Endothelial cell of umbilical vein (primary cell): ENCODE measurements at regions not wholly inside any gene's neighbourhood (a gene's known extent, or its start where the extent isn't known, plus 50 kb on each side); places are given as distances from the start of the nearest gene placed in this dataset.

Experiments used
- BruUV-seq: library from RNA; stranded (reverse); fragments of 400-500 nt; replicated peaks from 2 replicates; lab custom pipeline; 2021; lab: Mats Ljungman, UMichigan
- CTCF ChIA-PET: fragments of 300-600, 350-600 bp; sonication (Branson Sonifier 250); formaldehyde crosslinking; loops from one replicate; lab custom pipeline; 2021; ENCODE audit warnings: antibody characterized with exemption, inconsistent platforms; lab: Charles Lee
- POLR2A ChIA-PET: fragments of 300-600, 350-600 bp; sonication (Branson Sonifier 250); formaldehyde crosslinking; loops from one replicate; lab custom pipeline; 2021; ENCODE audit warnings: antibody characterized with exemption, inconsistent platforms; lab: Charles Lee
- DNase-seq: peaks from one replicate; pipeline ENCODE4 v3.0.0-alpha.2; 2011; ENCODE audit warnings: low read depth, low spot score
- FAIRE-seq: peaks from 2 replicates; lab custom pipeline; 2011; peaks lifted over from hg19 to GRCh38; lab: Jason Lieb, UNC
- H2AFZ ChIP-seq: 2 replicates; pipeline ENCODE4 v1.6.0; 2012; ENCODE audit warnings: low read depth, low read length, control low read depth, inconsistent platforms
- H3K27ac ChIP-seq: 2 replicates; pipeline ENCODE4 v1.5.1; 2011; ENCODE audit warnings: low read depth, mild to moderate bottlenecking, control low read depth, low read length, moderate library complexity; ENCODE audit not compliant: insufficient read depth
- H3K27me3 ChIP-seq, 2 experiments: 2 replicates each; pipeline versions ENCODE4 v1.6.0 to v1.6.1; 2011; ENCODE audit warnings: low read length in 2 of 2, mixed read lengths in 1 of 2; ENCODE audit not compliant: control insufficient read depth in 2 of 2, insufficient read depth in 2 of 2
- H3K36me3 ChIP-seq, 2 experiments: 2 replicates in 1 of 2; 3 replicates in 1 of 2; pipeline ENCODE4 v1.5.1; 2011; ENCODE audit warnings: low read length in 2 of 2, mild to moderate bottlenecking in 1 of 2, moderate library complexity in 1 of 2; ENCODE audit not compliant: control insufficient read depth in 2 of 2, insufficient read depth in 2 of 2; ENCODE audit errors: extremely low read depth in 1 of 2
- H3K4me1 ChIP-seq: 3 replicates; pipeline ENCODE4 v1.5.1; 2011; ENCODE audit warnings: mild to moderate bottlenecking, low read length; ENCODE audit not compliant: control insufficient read depth, insufficient read depth; ENCODE audit errors: extremely low read depth
- H3K4me2 ChIP-seq: 2 replicates; pipeline ENCODE4 v1.6.1; 2011; ENCODE audit warnings: low read length, control low read depth, mixed read lengths; ENCODE audit not compliant: insufficient read depth
- H3K4me3 ChIP-seq, 3 experiments: fragments of 200-600 bp in 1 of 3; sonication (generic), shearing (Covaris generic) in 1 of 3; replicated peaks in 1 of 3; 2 replicates each; pipeline ENCODE4 v1.5.1; 2011 to 2016; ENCODE audit warnings: control low read depth in 3 of 3, low read length in 3 of 3, mild to moderate bottlenecking in 2 of 3, inconsistent platforms in 1 of 3, low read depth in 1 of 3, moderate library complexity in 1 of 3; ENCODE audit not compliant: insufficient read depth in 1 of 3
- H3K79me2 ChIP-seq: 2 replicates; pipeline ENCODE4 v1.6.0; 2012; ENCODE audit warnings: low read length, inconsistent platforms; ENCODE audit not compliant: control insufficient read depth, insufficient read depth
- H3K9ac ChIP-seq: replicated peaks from 2 replicates; pipeline ENCODE3; 2011; ENCODE audit warnings: low read length, control low read depth; ENCODE audit not compliant: insufficient read depth; ENCODE audit errors: extremely low read depth
- H3K9me1 ChIP-seq: replicated peaks from 3 replicates; pipeline ENCODE4 v1.6.0; 2011; ENCODE audit warnings: mild to moderate bottlenecking, low read length; ENCODE audit not compliant: control insufficient read depth, insufficient read depth; ENCODE audit errors: extremely low read depth
- H3K9me3 ChIP-seq: replicated peaks from 2 replicates; pipeline ENCODE4 v1.5.1; 2012; ENCODE audit warnings: low read length, inconsistent platforms; ENCODE audit not compliant: control insufficient read depth, insufficient read depth
- H4K20me1 ChIP-seq: replicated peaks from 2 replicates; pipeline ENCODE3; 2011; ENCODE audit warnings: mild to moderate bottlenecking, low read length; ENCODE audit not compliant: control insufficient read depth, insufficient read depth; ENCODE audit errors: extremely low read depth
- EZH2 ChIP-seq: IDR thresholded peaks from 2 replicates; pipeline ENCODE4 v1.6.1; 2012; ENCODE audit warnings: borderline replicate concordance, low read depth, mild to moderate bottlenecking, moderate library complexity, low read length, inconsistent platforms; ENCODE audit not compliant: severe bottlenecking
- FOS ChIP-seq: IDR thresholded peaks from 2 replicates; pipeline ENCODE4 v1.6.1; 2011; ENCODE audit warnings: mild to moderate bottlenecking, low read length, moderate library complexity, borderline replicate concordance; ENCODE audit not compliant: insufficient read depth
- JUN ChIP-seq: IDR thresholded peaks from 2 replicates; pipeline ENCODE4 v1.6.1; 2011; ENCODE audit warnings: borderline replicate concordance, low read depth; ENCODE audit not compliant: insufficient read length, insufficient read depth
- MYC ChIP-seq: IDR thresholded peaks from one replicate; pipeline ENCODE4 v1.6.1; 2011; ENCODE audit warnings: mild to moderate bottlenecking, low read depth, low read length
- POLR2A ChIP-seq: IDR thresholded peaks from 2 replicates; pipeline ENCODE4 v1.6.1; 2012; ENCODE audit warnings: low read depth, mild to moderate bottlenecking, control low read depth, low read length
- POLR2AphosphoS5 ChIP-seq: IDR thresholded peaks from 2 replicates; pipeline ENCODE4 v1.6.1; 2012; ENCODE audit warnings: low read depth, mild to moderate bottlenecking, control low read depth, low read length, moderate library complexity; ENCODE audit not compliant: insufficient read depth
- dilution Hi-C: fragments of 300-500 bp; cut with MboI; formaldehyde crosslinking; loops from one replicate; pipeline ENCODE4 v1.15.0; 2019; ENCODE audit warnings: low sequenced_read_pairs; ENCODE audit not compliant: extremely low pct_ligation_motif_present
- intact Hi-C: fragments of 100-400 bp; cut with micrococcal nuclease; formaldehyde crosslinking; loops from one replicate; pipeline ENCODE4 v1.10.0; 2022
- TF ChIP-seq, protein P1 (sequence below), 2 donors: IDR thresholded peaks; 1 replicate in 1 of 2; 2 replicates in 1 of 2; pipeline ENCODE4 v1.5.1; 2011; ENCODE audit warnings: low read length in 2 of 2, mild to moderate bottlenecking in 2 of 2, moderate library complexity in 2 of 2, control low read depth in 1 of 2, inconsistent platforms in 1 of 2, low read depth in 1 of 2; ENCODE audit not compliant: insufficient read depth in 1 of 2; ENCODE audit errors: extremely low read depth in 1 of 2
- TF ChIP-seq, protein P2 (sequence below): IDR thresholded peaks from 2 replicates; pipeline ENCODE4 v1.6.1; 2011; ENCODE audit not compliant: insufficient read depth, insufficient read length

DNA sequence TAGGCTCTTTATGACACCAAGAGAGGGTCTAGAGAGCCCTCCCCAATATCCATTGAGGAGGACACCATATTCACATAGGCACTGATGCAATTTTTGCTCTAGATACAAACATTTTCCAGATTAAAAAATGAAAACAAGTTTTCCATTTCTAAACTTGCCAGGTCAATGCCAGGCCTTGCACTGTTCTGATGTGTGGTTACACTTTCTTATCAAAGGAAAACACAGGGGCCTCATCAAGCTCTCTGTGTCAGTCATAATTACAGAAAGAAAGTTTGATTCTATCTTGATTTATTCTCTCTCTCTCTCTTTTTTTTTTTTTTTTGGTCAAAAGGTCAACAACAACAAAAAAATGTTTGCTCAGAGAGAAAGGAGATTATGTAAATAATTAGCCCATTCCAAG lies 80.2 kb upstream of the ACSL4 start:
- BruUV-seq: no TSS peak
- Histone ChIP-seq H3K27ac (no peak overlapping the region), H3K9me1 (no peaks in the 10 kb centered on the region), H3K4me3 (no peak overlapping the region), H4K20me1 (no peaks in the 10 kb centered on the region), H3K36me3 (no peaks in the 10 kb centered on the region), H3K79me2 (no peaks in the 10 kb centered on the region), H3K9me3 (no peaks in the 10 kb centered on the region), H3K27me3 (peaks cover 3 to 6% of the 10 kb centered on the region in 2 experiments), H3K9ac (no peak overlapping the region), H3K4me1 (no peaks in the 10 kb centered on the region), H2AFZ (no peak overlapping the region), H3K4me2 (no peak overlapping the region)
- dilution Hi-C loops (no loop called here), intact Hi-C loops (no loop called here)
- TF ChIP-seq, protein P1, sequence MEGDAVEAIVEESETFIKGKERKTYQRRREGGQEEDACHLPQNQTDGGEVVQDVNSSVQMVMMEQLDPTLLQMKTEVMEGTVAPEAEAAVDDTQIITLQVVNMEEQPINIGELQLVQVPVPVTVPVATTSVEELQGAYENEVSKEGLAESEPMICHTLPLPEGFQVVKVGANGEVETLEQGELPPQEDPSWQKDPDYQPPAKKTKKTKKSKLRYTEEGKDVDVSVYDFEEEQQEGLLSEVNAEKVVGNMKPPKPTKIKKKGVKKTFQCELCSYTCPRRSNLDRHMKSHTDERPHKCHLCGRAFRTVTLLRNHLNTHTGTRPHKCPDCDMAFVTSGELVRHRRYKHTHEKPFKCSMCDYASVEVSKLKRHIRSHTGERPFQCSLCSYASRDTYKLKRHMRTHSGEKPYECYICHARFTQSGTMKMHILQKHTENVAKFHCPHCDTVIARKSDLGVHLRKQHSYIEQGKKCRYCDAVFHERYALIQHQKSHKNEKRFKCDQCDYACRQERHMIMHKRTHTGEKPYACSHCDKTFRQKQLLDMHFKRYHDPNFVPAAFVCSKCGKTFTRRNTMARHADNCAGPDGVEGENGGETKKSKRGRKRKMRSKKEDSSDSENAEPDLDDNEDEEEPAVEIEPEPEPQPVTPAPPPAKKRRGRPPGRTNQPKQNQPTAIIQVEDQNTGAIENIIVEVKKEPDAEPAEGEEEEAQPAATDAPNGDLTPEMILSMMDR (IDR thresholded peaks at IDR 0.05; ENCODE audit: extremely low read depth in 1 of 2, insufficient read depth in 1 of 2, low read depth in 1 of 2, low read length in 2 of 2): no peak
- TF ChIP-seq, protein P2, sequence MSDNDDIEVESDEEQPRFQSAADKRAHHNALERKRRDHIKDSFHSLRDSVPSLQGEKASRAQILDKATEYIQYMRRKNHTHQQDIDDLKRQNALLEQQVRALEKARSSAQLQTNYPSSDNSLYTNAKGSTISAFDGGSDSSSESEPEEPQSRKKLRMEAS: no peak
- TF ChIP-seq POLR2A: no peak
- TF ChIP-seq EZH2: no peak
- no peak for TF ChIP-seq POLR2AphosphoS5
- TF ChIP-seq MYC: no peak
- no peak for TF ChIP-seq JUN
- TF ChIP-seq FOS: no peak
- POLR2A ChIA-PET: no interaction called here
- CTCF ChIA-PET: no interaction called here
- no peak for DNase-seq
- peak; percentile 15 for FAIRE-seq
